ENCODE measurements at regions not wholly inside any gene's neighbourhood (a gene's known extent, or its start where the extent isn't known, plus 50 kb on each side); places are given as distances from the start of the nearest gene placed in this dataset.

DNA sequence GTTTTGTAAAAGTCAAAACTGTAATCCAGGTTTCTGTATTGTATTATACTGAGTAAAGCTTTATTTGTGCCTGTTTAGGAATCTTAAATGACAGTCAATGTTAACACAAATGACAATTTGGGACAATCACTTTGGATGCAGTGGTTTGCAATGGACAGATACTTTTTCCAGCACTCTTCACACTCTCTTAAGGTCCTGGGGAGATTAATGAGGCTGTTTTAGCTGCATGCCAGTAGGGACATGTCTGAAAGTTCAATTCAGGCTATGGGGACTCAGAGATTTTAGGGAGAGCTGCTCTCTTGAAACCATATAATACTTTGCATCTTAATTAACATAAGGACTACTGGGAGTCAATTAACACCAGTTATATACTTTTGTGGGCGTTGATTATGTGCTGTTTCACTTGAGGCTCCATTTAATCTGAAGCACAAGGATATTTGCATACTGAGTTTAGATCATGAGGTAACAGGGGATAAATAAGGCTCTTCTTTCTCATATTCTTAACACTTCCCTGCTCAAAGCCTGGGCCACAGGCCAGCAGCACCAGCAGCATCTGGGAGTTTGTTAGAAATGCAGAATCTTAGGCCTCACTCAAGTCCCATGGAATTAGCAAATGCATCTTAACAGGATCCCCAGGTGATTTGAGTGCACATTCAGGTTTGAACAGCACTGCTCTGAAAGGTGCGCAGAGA lies 972.8 kb downstream of the PLOD2 start:
- 85 to 92% methylated on average over 2 of the region's 2 CpGs for WGBS, 2 donors
- DNase-seq (ENCODE audit: low spot score in 2 of 2): no peak
- TF ChIP-seq, protein P1, sequence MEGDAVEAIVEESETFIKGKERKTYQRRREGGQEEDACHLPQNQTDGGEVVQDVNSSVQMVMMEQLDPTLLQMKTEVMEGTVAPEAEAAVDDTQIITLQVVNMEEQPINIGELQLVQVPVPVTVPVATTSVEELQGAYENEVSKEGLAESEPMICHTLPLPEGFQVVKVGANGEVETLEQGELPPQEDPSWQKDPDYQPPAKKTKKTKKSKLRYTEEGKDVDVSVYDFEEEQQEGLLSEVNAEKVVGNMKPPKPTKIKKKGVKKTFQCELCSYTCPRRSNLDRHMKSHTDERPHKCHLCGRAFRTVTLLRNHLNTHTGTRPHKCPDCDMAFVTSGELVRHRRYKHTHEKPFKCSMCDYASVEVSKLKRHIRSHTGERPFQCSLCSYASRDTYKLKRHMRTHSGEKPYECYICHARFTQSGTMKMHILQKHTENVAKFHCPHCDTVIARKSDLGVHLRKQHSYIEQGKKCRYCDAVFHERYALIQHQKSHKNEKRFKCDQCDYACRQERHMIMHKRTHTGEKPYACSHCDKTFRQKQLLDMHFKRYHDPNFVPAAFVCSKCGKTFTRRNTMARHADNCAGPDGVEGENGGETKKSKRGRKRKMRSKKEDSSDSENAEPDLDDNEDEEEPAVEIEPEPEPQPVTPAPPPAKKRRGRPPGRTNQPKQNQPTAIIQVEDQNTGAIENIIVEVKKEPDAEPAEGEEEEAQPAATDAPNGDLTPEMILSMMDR (IDR thresholded peaks at IDR 0.05): no peak
- no peak for TF ChIP-seq POLR2A (IDR thresholded peaks at IDR 0.05)
- intact Hi-C loops (cut with DNase I; ENCODE audit: low total_unique reads): no loop called here
- no peak overlapping the region for H3K4me3 ChIP-seq (ENCODE audit: low read depth, poor library complexity, severe bottlenecking)

DNA sequence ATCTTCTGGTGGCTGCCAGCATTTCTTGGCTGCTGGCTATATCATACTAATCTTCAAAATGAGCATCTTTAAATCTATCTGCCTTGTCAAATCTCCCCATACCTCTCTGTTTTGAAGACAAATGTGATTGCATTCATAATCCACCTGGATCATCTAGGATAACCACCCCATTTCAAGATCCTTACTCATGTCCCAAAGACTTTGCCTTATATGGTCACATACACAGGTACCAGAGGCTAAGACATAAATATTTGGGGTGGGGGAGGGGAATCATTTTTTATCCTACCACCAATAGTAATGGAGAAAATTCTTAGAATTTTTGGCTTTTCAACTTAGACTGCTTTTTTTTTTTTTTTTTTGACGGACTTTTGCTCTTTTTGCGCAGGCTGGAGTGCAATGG lies 970.8 kb downstream of the PLOD2 start:
- H3K4me3 ChIP-seq (ENCODE audit: low read depth, poor library complexity, severe bottlenecking): no peak overlapping the region
- WGBS, 2 donors: 90 to 100% methylated on average over 2 of the region's 2 CpGs
- intact Hi-C loops (cut with DNase I; ENCODE audit: low total_unique reads): no loop called here
- no peak for DNase-seq (ENCODE audit: low spot score in 2 of 2)
- no peak for TF ChIP-seq POLR2A (IDR thresholded peaks at IDR 0.05)
- TF ChIP-seq, protein P1 (IDR thresholded peaks at IDR 0.05): no peak

DNA sequence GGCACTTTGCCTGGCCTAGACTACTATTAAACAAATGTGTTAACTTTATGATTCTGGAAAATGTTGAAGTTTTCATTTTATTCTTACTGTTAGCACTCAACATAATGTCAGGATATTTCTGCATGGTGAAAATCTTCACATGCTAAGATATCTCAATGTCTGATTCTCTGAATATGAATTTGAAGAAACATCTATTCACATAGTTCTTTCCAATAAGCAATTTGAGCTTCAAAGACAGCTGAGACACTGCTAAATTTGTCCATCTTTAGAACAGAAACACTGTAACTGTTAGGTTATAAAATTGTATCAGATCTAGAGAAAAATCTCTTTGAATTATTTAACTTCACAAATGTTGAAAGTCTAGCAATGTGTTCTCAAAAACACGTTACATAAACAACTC lies 970.2 kb downstream of the PLOD2 start:
- TF ChIP-seq, protein P1 (IDR thresholded peaks at IDR 0.05): no peak
- no peak for TF ChIP-seq POLR2A (IDR thresholded peaks at IDR 0.05)
- intact Hi-C loops (cut with DNase I; ENCODE audit: low total_unique reads): no loop called here
- DNase-seq (ENCODE audit: low spot score in 2 of 2): no peak
- no peak overlapping the region for H3K4me3 ChIP-seq (ENCODE audit: low read depth, poor library complexity, severe bottlenecking)
- WGBS, 2 donors: 84 to 86% methylated on average over 1 of the region's 1 CpG

DNA sequence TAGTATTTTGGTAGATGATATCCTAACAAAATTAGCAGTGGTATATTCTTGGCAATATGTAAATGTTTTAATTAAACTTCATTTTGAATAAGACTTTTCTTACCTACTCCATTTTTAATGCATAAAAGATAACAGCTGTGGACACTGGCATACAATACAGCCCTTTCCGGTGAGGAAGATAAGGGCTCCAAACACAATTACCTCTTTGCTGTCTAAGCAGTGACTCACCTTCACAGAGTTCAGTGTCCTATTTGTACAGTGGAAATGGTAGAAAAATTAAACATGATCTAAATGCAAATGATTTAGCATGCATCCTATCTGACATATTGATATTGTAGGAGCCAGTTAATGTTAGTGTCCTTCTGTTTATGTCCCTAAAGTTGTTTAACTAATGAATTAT lies 969.4 kb downstream of the PLOD2 start:
- intact Hi-C loops (cut with DNase I; ENCODE audit: low total_unique reads): no loop called here
- H3K4me3 ChIP-seq (ENCODE audit: low read depth, poor library complexity, severe bottlenecking): no peak overlapping the region
- TF ChIP-seq, protein P1 (IDR thresholded peaks at IDR 0.05): no peak
- TF ChIP-seq POLR2A (IDR thresholded peaks at IDR 0.05): no peak
- no peak for DNase-seq (ENCODE audit: low spot score in 2 of 2)
- WGBS, 2 donors: 79 to 91% methylated on average over 1 of the region's 1 CpG

DNA sequence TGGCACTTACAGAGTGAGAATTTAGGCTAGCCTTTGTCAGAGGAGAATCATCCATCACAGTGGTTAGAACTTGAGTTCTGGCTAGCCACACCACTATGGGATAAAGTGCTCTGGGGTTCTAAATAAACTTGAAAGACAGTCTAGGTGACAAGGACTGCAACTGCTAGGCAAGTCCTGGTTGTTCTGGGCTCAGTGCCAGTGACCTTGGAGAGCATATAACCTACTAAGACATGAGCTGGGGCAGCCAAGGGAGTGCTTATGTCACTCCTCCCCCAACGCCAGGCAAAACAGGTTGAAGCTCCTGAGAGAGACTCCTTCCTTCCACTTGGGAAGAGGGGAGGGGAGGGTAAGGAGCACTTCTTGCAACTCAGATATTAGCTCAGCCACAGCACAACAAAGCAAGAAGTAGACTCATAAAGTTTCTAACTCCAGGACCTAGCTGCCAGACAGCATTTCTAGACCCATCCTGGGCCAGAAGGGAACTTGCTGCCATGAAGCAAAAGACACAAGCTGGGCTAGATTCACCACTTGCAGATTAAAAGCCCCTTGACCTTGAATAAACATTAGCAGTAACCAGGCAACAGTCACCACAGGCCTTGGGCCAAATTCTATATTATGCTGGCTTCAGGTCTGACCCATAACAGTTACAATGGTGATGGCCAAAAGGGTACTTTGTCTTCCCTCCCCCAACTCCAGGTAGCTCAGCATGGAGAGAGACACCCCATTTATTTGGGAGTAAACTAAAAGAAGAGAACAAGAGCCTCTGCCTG lies 963.7 kb downstream of the PLOD2 start:
- no peak for DNase-seq (ENCODE audit: low spot score in 2 of 2)
- TF ChIP-seq, protein P1 (IDR thresholded peaks at IDR 0.05): no peak
- TF ChIP-seq POLR2A (IDR thresholded peaks at IDR 0.05): no peak
- 55 to 56% methylated on average over 1 of the region's 1 CpG for WGBS, 2 donors
- intact Hi-C loops (cut with DNase I; ENCODE audit: low total_unique reads): no loop called here
- no peak overlapping the region for H3K4me3 ChIP-seq (ENCODE audit: low read depth, poor library complexity, severe bottlenecking)

All from lower leg skin (tissue), 4 donors.